ENCODE measurements at regions not wholly inside any gene's neighbourhood (a gene's known extent, or its start where the extent isn't known, plus 50 kb on each side); places are given as distances from the start of the nearest gene placed in this dataset.

DNA sequence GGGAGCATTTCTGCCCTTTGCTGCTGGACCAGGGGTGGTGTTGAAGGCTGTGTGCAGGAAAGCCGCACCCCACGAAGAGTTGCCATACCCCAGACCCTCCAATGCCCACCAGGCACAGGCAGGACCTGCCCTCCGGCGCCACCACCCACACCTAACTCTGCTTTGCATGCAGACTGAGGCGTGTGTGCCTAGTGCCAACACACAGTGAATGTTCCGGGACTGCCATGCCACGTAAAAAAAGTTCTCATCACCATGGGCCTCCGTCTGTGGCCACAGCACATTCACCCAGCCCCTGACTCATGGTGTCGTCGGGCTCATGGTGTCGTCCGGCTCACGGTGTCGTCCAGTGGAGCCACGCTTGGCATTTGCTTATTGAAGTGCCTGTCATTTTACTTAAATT lies 184.9 kb upstream of the RAB6C start:
- TF ChIP-seq, protein P1, sequence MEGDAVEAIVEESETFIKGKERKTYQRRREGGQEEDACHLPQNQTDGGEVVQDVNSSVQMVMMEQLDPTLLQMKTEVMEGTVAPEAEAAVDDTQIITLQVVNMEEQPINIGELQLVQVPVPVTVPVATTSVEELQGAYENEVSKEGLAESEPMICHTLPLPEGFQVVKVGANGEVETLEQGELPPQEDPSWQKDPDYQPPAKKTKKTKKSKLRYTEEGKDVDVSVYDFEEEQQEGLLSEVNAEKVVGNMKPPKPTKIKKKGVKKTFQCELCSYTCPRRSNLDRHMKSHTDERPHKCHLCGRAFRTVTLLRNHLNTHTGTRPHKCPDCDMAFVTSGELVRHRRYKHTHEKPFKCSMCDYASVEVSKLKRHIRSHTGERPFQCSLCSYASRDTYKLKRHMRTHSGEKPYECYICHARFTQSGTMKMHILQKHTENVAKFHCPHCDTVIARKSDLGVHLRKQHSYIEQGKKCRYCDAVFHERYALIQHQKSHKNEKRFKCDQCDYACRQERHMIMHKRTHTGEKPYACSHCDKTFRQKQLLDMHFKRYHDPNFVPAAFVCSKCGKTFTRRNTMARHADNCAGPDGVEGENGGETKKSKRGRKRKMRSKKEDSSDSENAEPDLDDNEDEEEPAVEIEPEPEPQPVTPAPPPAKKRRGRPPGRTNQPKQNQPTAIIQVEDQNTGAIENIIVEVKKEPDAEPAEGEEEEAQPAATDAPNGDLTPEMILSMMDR (IDR thresholded peaks at IDR 0.05; ENCODE audit: low read depth, low read length), result no peak
- no peak for TF ChIP-seq EZH2phosphoT487 (IDR thresholded peaks at IDR 0.05; ENCODE audit: low read depth)
